Activated CD4-positive, alpha-beta T cell treated with anti-CD3 and anti-CD28 coated beads, Interleukin-2, amount 10 ng/mL, durations not matched to agents 7 days and 5 days (primary cell): ENCODE measurements at regions not wholly inside any gene's neighbourhood (a gene's known extent, or its start where the extent isn't known, plus 50 kb on each side); places are given as distances from the start of the nearest gene placed in this dataset.

Source experiments
- CTCF ChIA-PET: fragments of 350-600 bp; sonication (Branson Sonifier 250); formaldehyde crosslinking; loops from one replicate; lab custom pipeline; 2021; ENCODE audit warnings: antibody characterized with exemption; lab: Charles Lee
- POLR2A ChIA-PET: fragments of 350-600 bp; sonication (Branson Sonifier 250); formaldehyde crosslinking; loops from one replicate; lab custom pipeline; 2021; ENCODE audit warnings: antibody characterized with exemption; lab: Charles Lee
- DNase-seq: peaks from one replicate; pipeline ENCODE4 v3.0.0-alpha.2; 2020
- H3K27ac Mint-ChIP-seq: one replicate; pipeline ENCODE4 v1.8.0; 2021; ENCODE audit warnings: mild to moderate bottlenecking, moderate library complexity, mixed read lengths
- H3K27me3 Mint-ChIP-seq: one replicate; pipeline ENCODE4 v1.8.0; 2021; ENCODE audit warnings: mixed read lengths
- H3K36me3 Mint-ChIP-seq: one replicate; pipeline ENCODE4 v1.8.0; 2021; ENCODE audit warnings: low read depth, mixed read lengths
- H3K4me1 Mint-ChIP-seq: one replicate; pipeline ENCODE4 v1.8.0; 2021; ENCODE audit warnings: mixed read lengths
- H3K4me3 Mint-ChIP-seq: one replicate; pipeline ENCODE4 v1.8.0; 2021; ENCODE audit warnings: mild to moderate bottlenecking, moderate library complexity, mixed read lengths
- H3K9me3 Mint-ChIP-seq: one replicate; pipeline ENCODE4 v1.8.0; 2021; ENCODE audit warnings: mixed read lengths

DNA sequence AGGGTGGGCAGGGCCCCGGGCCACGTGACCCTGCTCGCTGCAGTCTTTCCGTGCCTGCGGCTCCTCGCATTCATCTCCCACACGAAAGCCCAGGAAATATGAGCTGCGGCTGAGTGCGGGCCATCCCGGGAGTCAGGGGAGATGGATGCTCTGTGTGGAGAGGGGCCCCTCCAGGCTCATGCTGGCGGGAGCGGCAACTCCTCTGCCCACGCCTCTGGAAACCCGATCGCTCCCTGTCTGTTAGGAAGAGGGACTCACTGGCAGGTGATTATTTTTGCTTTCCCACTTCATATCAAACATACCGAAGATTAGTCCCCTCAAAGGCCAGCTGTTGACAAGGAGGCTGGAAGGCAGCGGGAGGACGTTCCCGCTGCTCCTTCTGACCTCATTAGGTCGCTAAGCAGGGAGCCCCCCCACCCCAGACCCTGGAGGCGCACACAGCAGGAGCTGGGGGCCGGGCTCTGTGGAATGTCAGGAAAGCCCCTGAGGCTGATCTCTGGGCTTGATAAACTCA lies 228.5 kb downstream of the FOXL1 start:
- ChIA-PET CTCF (no interaction called here), POLR2A (no interaction called here)
- Mint-ChIP-seq H3K4me3 (no peak overlapping the region), H3K27ac (no peak overlapping the region), H3K36me3 (no peaks in the 10 kb centered on the region), H3K9me3 (no peaks in the 10 kb centered on the region), H3K27me3 (no peaks in the 10 kb centered on the region), H3K4me1 (no peaks in the 10 kb centered on the region)
- DNase-seq, result no peak

DNA sequence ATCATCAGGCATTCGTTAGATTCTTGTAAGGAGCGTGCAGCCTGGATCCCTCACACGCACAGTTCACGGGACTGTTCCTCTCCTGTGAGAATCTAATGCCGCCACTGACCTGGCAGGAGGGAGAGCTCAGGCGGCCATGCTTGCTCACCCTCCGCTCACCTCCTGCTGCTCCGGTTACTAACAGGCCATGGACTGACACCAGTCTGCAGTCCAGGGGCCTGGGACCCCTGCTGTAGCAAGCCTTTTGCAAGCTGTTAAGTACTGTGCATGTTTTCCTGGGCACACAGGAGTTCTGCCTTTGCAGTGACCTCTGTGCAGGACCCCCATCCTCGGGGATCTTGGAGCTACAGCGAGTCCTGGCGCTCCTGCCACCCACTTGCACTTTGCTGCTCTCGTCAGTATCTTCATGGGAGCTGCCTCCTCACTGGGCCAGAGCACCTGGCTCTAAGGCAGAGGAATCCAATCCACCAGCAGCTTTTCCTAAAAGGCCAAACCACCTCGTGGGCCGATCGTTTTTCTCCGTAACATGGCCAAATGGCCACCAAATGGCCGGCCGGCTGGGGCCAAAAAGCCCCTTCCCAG lies 230.6 kb downstream of the FOXL1 start:
- H3K4me3 Mint-ChIP-seq, result no peak overlapping the region
- no peak for DNase-seq
- ChIA-PET POLR2A (no interaction called here), CTCF (no interaction called here)
- no peak overlapping the region for H3K27ac Mint-ChIP-seq
- H3K36me3 Mint-ChIP-seq, result no peaks in the 10 kb centered on the region
- H3K27me3 Mint-ChIP-seq, result no peaks in the 10 kb centered on the region
- H3K9me3 Mint-ChIP-seq, result no peaks in the 10 kb centered on the region
- no peaks in the 10 kb centered on the region for H3K4me1 Mint-ChIP-seq

- CTCF ChIA-PET, result no interaction called here
- POLR2A ChIA-PET, result no interaction called here
Measured at GRCh38 chr16:86809458-86809955, 231.2 kb downstream of the FOXL1 start.

GRCh38 chr16:86810062-86810461 lies 231.7 kb downstream of the FOXL1 start:
- Mint-ChIP-seq H3K27me3 (no peaks in the 10 kb centered on the region), H3K4me1 (no peaks in the 10 kb centered on the region), H3K27ac (no peak overlapping the region), H3K36me3 (no peaks in the 10 kb centered on the region), H3K4me3 (no peak overlapping the region), H3K9me3 (no peaks in the 10 kb centered on the region)
- no peak for DNase-seq
- POLR2A ChIA-PET, result no interaction called here
- CTCF ChIA-PET, result no interaction called here

More at GRCh38 chr16:86809458-86809955, 231.2 kb downstream of the FOXL1 start:
- Mint-ChIP-seq H3K9me3 (no peaks in the 10 kb centered on the region), H3K36me3 (no peaks in the 10 kb centered on the region), H3K27me3 (no peaks in the 10 kb centered on the region), H3K27ac (no peak overlapping the region), H3K4me1 (no peaks in the 10 kb centered on the region), H3K4me3 (no peak overlapping the region)
- no peak for DNase-seq

DNA sequence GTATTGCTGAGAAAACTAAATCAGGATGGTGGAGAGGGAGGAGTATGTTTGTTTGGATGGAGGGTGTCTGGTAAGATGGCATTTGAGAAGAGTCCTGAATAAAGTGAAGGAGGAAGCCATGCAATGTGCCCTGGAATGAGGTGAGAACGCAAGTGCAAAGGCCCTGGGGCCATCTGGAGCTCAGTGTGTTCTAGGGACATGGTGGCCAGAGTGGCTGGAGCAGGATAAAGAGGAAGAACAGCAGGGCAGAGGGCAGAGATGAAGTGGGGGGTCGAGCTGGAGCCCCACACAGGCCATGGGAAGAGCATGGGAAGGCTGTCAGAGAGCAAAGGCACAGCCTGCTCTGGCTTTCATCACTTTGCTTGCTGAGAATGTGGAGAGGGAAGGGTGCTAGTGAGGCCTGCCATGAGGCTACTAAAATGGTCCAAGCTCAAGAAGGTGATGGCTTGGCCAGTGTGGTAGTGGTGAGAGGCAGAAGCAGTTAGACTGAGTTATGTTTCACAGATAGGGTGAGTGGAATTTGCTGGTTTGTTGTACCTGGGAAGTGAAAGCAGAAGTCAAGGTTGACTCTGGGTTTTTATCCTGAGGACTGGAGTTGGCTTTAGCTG lies 234.1 kb downstream of the FOXL1 start:
- no peaks in the 10 kb centered on the region for H3K36me3 Mint-ChIP-seq
- ChIA-PET POLR2A (no interaction called here), CTCF (no interaction called here)
- H3K4me3 Mint-ChIP-seq, result no peak overlapping the region
- DNase-seq, result no peak
- H3K4me1 Mint-ChIP-seq, result no peaks in the 10 kb centered on the region
- no peak overlapping the region for H3K27ac Mint-ChIP-seq
- H3K27me3 Mint-ChIP-seq, result no peaks in the 10 kb centered on the region
- H3K9me3 Mint-ChIP-seq, result no peaks in the 10 kb centered on the region

- Mint-ChIP-seq H3K4me3 (no peak overlapping the region), H3K27ac (no peak overlapping the region), H3K27me3 (no peaks in the 10 kb centered on the region), H3K9me3 (no peaks in the 10 kb centered on the region), H3K36me3 (no peaks in the 10 kb centered on the region), H3K4me1 (no peaks in the 10 kb centered on the region)
- no peak for DNase-seq
- ChIA-PET POLR2A (no interaction called here), CTCF (no interaction called here)
Measured at GRCh38 chr16:86814256-86814655, 235.9 kb downstream of the FOXL1 start.

- no peak for DNase-seq
- POLR2A ChIA-PET, result no interaction called here
- no peaks in the 10 kb centered on the region for H3K36me3 Mint-ChIP-seq
- H3K27me3 Mint-ChIP-seq, result no peaks in the 10 kb centered on the region
- H3K27ac Mint-ChIP-seq, result no peak overlapping the region
- H3K4me1 Mint-ChIP-seq, result no peaks in the 10 kb centered on the region
- no peak overlapping the region for H3K4me3 Mint-ChIP-seq
- CTCF ChIA-PET, result no interaction called here
- no peaks in the 10 kb centered on the region for H3K9me3 Mint-ChIP-seq
Measured at GRCh38 chr16:86816930-86817625, 238.7 kb downstream of the FOXL1 start.

DNA sequence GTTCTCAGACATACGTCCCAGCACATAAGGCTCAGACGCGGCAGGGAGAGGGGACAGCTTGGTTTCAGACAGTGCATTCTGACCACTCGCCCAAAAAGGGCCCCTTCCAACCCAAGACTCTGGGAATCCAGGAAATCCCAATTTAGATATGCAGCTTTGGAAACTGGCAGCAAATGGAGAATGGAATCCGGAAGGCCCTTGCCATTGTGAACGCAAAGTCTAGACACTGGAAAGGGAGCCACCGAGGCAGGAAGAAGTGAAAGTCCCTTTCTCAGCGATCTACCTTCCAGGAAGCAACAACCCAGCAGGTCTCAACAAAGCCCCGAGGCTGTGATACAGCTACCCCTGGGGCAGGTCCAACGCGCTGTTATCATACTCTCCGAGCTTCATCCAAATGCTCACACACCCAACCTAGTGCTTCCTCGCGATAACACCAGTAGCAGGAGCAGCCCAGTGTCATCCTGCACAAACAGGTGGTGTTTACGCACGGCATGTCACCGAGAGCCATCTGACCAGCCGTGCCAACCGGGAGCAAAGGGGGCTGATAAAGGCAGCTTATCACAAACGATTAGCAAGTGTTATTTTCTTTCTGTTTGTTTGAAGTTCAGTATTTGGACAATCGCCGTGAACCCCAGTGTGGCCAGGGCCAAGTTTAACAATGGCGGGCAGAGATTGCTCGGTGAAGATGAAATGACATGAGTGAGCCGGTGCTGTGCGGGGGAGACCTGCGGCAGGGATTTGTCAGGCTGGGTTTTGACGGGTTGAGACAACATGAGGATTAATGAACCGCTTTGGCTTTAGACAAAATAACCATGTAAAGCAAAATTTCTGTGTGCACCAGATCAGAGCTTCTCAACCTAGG lies 240.6 kb downstream of the FOXL1 start:
- H3K4me3 Mint-ChIP-seq, result no peak overlapping the region
- CTCF ChIA-PET, result no interaction called here
- DNase-seq, result no peak
- H3K9me3 Mint-ChIP-seq, result no peaks in the 10 kb centered on the region
- no peaks in the 10 kb centered on the region for H3K27me3 Mint-ChIP-seq
- H3K36me3 Mint-ChIP-seq, result no peaks in the 10 kb centered on the region
- no peak overlapping the region for H3K27ac Mint-ChIP-seq
- POLR2A ChIA-PET, result no interaction called here
- no peaks in the 10 kb centered on the region for H3K4me1 Mint-ChIP-seq

DNA sequence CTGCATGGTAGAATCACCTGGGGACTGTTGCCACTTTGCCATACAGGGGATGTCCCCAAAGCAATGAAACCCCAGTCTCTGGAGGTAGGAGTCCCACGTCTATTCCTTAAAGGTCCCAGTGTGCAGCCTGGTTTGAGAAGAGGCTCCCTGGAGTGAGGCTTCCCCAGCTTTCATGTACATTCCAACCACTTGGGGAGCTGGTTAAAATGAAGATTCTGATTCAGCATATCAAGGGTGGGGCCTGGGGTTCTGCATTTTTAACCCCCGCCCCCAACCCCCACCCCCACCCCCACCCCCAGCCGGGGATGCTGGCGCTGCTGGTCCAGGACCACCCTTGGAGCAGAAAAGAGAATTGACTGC lies 241.2 kb downstream of the FOXL1 start:
- Mint-ChIP-seq H3K9me3 (no peaks in the 10 kb centered on the region), H3K27ac (no peak overlapping the region), H3K4me3 (no peak overlapping the region), H3K27me3 (no peaks in the 10 kb centered on the region), H3K4me1 (no peaks in the 10 kb centered on the region), H3K36me3 (no peaks in the 10 kb centered on the region)
- ChIA-PET POLR2A (no interaction called here), CTCF (no interaction called here)
- no peak for DNase-seq

DNA sequence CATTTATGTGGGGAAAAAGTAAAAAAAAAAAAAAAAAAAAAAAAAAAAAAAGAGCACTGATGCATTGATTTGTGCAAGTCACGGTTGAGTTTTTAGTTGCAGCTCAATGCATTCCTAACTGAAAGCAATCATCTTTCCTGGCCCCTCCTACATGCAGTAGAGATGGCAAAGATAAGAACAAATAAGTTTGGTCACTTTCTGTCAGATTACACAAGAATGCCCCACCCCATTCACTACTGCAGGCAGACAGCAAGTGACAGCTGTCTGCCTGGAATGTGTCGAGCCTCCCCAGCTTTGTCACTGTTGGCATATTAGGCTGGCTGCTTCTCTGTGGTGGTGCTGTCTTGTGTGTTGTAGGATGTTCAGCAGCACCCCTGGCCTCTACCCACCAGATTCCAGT lies 243.5 kb downstream of the FOXL1 start:
- Mint-ChIP-seq H3K4me3 (no peak overlapping the region), H3K9me3 (no peaks in the 10 kb centered on the region), H3K27me3 (peaks cover 12% of the 10 kb centered on the region), H3K27ac (no peak overlapping the region), H3K4me1 (no peaks in the 10 kb centered on the region), H3K36me3 (no peaks in the 10 kb centered on the region)
- CTCF ChIA-PET, result no interaction called here
- DNase-seq, result no peak
- POLR2A ChIA-PET, result no interaction called here

DNA sequence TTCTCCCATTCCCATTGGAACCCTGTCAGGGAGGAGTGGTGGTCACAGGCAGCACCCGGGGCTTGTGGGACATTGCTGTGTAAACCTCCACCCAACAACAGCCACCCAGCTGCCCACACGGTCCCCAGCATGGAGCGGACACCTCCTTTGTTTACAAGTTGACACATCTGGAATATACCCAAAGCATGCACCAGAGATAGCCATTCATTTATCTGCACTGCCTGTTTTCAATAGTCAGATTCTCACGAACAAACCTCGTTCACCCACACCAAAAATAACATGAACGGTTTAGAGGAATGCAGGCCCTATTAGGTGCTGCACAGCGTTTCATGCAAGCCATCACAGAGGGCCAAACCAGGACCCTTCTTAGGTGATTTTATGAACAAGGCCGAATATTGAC lies 244.8 kb downstream of the FOXL1 start:
- Mint-ChIP-seq H3K27me3 (peaks cover 21% of the 10 kb centered on the region), H3K9me3 (no peaks in the 10 kb centered on the region), H3K4me3 (no peak overlapping the region), H3K4me1 (peaks cover 5% of the 10 kb centered on the region), H3K36me3 (no peaks in the 10 kb centered on the region), H3K27ac (no peak overlapping the region)
- POLR2A ChIA-PET, result no interaction called here
- CTCF ChIA-PET, result no interaction called here
- no peak for DNase-seq

GRCh38 chr16:86823888-86824671 lies 245.7 kb downstream of the FOXL1 start:
- Mint-ChIP-seq H3K9me3 (no peaks in the 10 kb centered on the region), H3K27me3 (peaks cover 26% of the 10 kb centered on the region), H3K4me1 (peaks cover 5% of the 10 kb centered on the region), H3K27ac (no peak overlapping the region), H3K36me3 (no peaks in the 10 kb centered on the region), H3K4me3 (no peak overlapping the region)
- no peak for DNase-seq
- POLR2A ChIA-PET, result no interaction called here
- CTCF ChIA-PET, result no interaction called here
